HEK293 (cell line): ENCODE measurements at regions not wholly inside any gene's neighbourhood (a gene's known extent, or its start where the extent isn't known, plus 50 kb on each side); places are given as distances from the start of the nearest gene placed in this dataset.

Experiments
- CTCF ChIA-PET: fragments of 350-600 bp; formaldehyde crosslinking; extraction: SDS; loops from one replicate; lab custom pipeline; 2021; ENCODE audit warnings: antibody characterized with exemption; lab: Yijun Ruan, JAX
- POLR2A ChIA-PET: fragments of 300-600 bp; formaldehyde crosslinking; extraction: SDS; loops from one replicate; lab custom pipeline; 2020; ENCODE audit warnings: antibody characterized with exemption, inconsistent platforms; lab: Yijun Ruan, JAX
- H3K27ac ChIP-seq: fragments of 200-500 bp; sonication (Bioruptor generic); 2 replicates; pipeline ENCODE4 v1.5.1; 2014; ENCODE audit warnings: low read depth, low read length, control low read depth, inconsistent platforms; ENCODE audit errors: extremely low read depth
- H3K36me3 ChIP-seq, 2 experiments: fragments of 200-500 bp in 1 of 2; sonication (Bioruptor generic) in 1 of 2; 1 replicate in 1 of 2; 2 replicates in 1 of 2; pipeline ENCODE4 v1.5.1; 2014 to 2017; ENCODE audit warnings: inconsistent platforms in 2 of 2, low read length in 2 of 2; ENCODE audit not compliant: control insufficient read depth in 2 of 2, insufficient read depth in 1 of 2
- H3K4me1 ChIP-seq: fragments of 200-500 bp; sonication (Bioruptor generic); 2 replicates; pipeline ENCODE4 v1.5.1; 2014; ENCODE audit warnings: mild to moderate bottlenecking, low read length, inconsistent platforms; ENCODE audit not compliant: control insufficient read depth, insufficient read depth
- H3K4me3 ChIP-seq: 2 replicates; pipeline ENCODE4 v1.5.1; 2011; ENCODE audit warnings: low read depth, mild to moderate bottlenecking, control low read depth, low read length, moderate library complexity
- H3K9me3 ChIP-seq: fragments of 200-500 bp; sonication (Bioruptor generic); 2 replicates; pipeline ENCODE4 v1.5.1; 2014; ENCODE audit warnings: low read depth, low read length, inconsistent platforms; ENCODE audit not compliant: control insufficient read depth, insufficient read depth
- BCL11A ChIP-seq: fragments of 450-650 bp; formaldehyde crosslinking; IDR thresholded peaks from 2 replicates; pipeline ENCODE4 v1.5.1; 2016; ENCODE audit warnings: low read depth, missing biosample characterization, missing genetic modification characterization
- GLI2 ChIP-seq: fragments of 450-650 bp; formaldehyde crosslinking; IDR thresholded peaks from 2 replicates; pipeline ENCODE4; 2017; ENCODE audit warnings: missing biosample characterization, missing genetic modification characterization, low read depth, borderline replicate concordance
- HOXD13 ChIP-seq: sonication (generic); formaldehyde crosslinking; IDR thresholded peaks from 2 replicates; pipeline ENCODE4 v1.8.0; 2022; ENCODE audit warnings: missing genetic modification reagents, borderline replicate concordance
- KLF10 ChIP-seq: fragments of 450-650 bp; IDR thresholded peaks from 2 replicates; pipeline ENCODE4 v1.5.1; 2018; ENCODE audit warnings: missing biosample characterization, mild to moderate bottlenecking, missing genetic modification characterization
- KLF8 ChIP-seq: fragments of 450-650 bp; formaldehyde crosslinking; IDR thresholded peaks from 2 replicates; pipeline ENCODE4 v1.5.1; 2016; ENCODE audit warnings: missing biosample characterization, missing genetic modification characterization
- KLF9 ChIP-seq: fragments of 450-650 bp; formaldehyde crosslinking; IDR thresholded peaks from 2 replicates; pipeline ENCODE4 v1.5.1; 2016; ENCODE audit warnings: missing biosample characterization, missing genetic modification characterization, low read depth
- MYNN ChIP-seq: fragments of 450-650 bp; formaldehyde crosslinking; IDR thresholded peaks from 2 replicates; pipeline ENCODE4 v1.5.1; 2016; ENCODE audit warnings: missing biosample characterization, missing genetic modification characterization, borderline replicate concordance
- YY1 ChIP-seq: fragments of 450-650 bp; formaldehyde crosslinking; IDR thresholded peaks from 2 replicates; pipeline ENCODE4 v1.5.1; 2018; ENCODE audit warnings: missing biosample characterization, missing genetic modification characterization
- ZBTB17 ChIP-seq: fragments of 450-650 bp; formaldehyde crosslinking; IDR thresholded peaks from 2 replicates; pipeline ENCODE4 v1.5.1; 2016; ENCODE audit warnings: missing biosample characterization, missing genetic modification characterization
- ZBTB26 ChIP-seq: fragments of 450-650 bp; formaldehyde crosslinking; optimal IDR thresholded peaks from 2 replicates; pipeline ENCODE3; 2016; ENCODE audit warnings: missing biosample characterization, mild to moderate bottlenecking, missing genetic modification characterization
- ZNF138 ChIP-seq: fragments of 450-650 bp; formaldehyde crosslinking; IDR thresholded peaks from 2 replicates; pipeline ENCODE4 v1.5.1; 2016; ENCODE audit warnings: missing biosample characterization, missing genetic modification characterization, borderline replicate concordance
- ZNF175 ChIP-seq: fragments of 450-650 bp; formaldehyde crosslinking; IDR thresholded peaks from 2 replicates; pipeline ENCODE4 v1.5.1; 2016; ENCODE audit warnings: missing biosample characterization, missing genetic modification characterization
- ZNF202 ChIP-seq: fragments of 450-650 bp; formaldehyde crosslinking; IDR thresholded peaks from 2 replicates; pipeline ENCODE4 v1.5.1; 2016; ENCODE audit warnings: missing biosample characterization, missing genetic modification characterization, borderline replicate concordance
- ZNF274 ChIP-seq, 2 experiments: fragments of 200-500 bp in 1 of 2; fragments of 450-650 bp in 1 of 2; sonication (Bioruptor generic) in 1 of 2; formaldehyde crosslinking in 1 of 2; IDR thresholded peaks; 2 replicates each; pipeline versions ENCODE4 v1.5.1 to v1.6.1; 2014 to 2016; ENCODE audit warnings: borderline replicate concordance in 1 of 2, inconsistent platforms in 1 of 2, low read length in 1 of 2, missing biosample characterization in 1 of 2, missing genetic modification characterization in 1 of 2
- ZNF311 ChIP-seq: fragments of 450-650 bp; formaldehyde crosslinking; IDR thresholded peaks from 2 replicates; pipeline ENCODE4 v1.5.1; 2017; ENCODE audit warnings: missing biosample characterization, missing genetic modification characterization, borderline replicate concordance
- ZNF341 ChIP-seq: fragments of 450-650 bp; formaldehyde crosslinking; IDR thresholded peaks from 2 replicates; pipeline ENCODE4; 2016; ENCODE audit warnings: low read depth, missing biosample characterization, missing genetic modification characterization
- ZNF449 ChIP-seq: fragments of 450-650 bp; formaldehyde crosslinking; IDR thresholded peaks from 2 replicates; pipeline ENCODE4 v1.5.1; 2017; ENCODE audit warnings: missing biosample characterization, mild to moderate bottlenecking, missing genetic modification characterization, moderate library complexity
- ZNF473 ChIP-seq: fragments of 450-650 bp; formaldehyde crosslinking; IDR thresholded peaks from 2 replicates; pipeline ENCODE4 v1.5.1; 2017; ENCODE audit warnings: missing biosample characterization, missing genetic modification characterization
- ZNF510 ChIP-seq: fragments of 450-650 bp; formaldehyde crosslinking; IDR thresholded peaks from 2 replicates; pipeline ENCODE4 v1.5.1; 2018; ENCODE audit warnings: mild to moderate bottlenecking, missing genetic modification characterization, missing biosample characterization; ENCODE audit not compliant: insufficient replicate concordance
- ZNF529 ChIP-seq: fragments of 450-650 bp; formaldehyde crosslinking; IDR thresholded peaks from 2 replicates; pipeline ENCODE4 v1.5.1; 2017; ENCODE audit warnings: missing genetic modification characterization, missing biosample characterization; ENCODE audit not compliant: insufficient replicate concordance
- ZNF555 ChIP-seq: fragments of 450-650 bp; formaldehyde crosslinking; conservative IDR thresholded peaks from 2 replicates; pipeline ENCODE4 v1.5.1; 2017; ENCODE audit warnings: missing biosample characterization, mild to moderate bottlenecking, missing genetic modification characterization, inconsistent platforms
- ZNF560 ChIP-seq: fragments of 450-650 bp; formaldehyde crosslinking; IDR thresholded peaks from 2 replicates; pipeline ENCODE4 v1.5.1; 2017; ENCODE audit warnings: missing biosample characterization, missing genetic modification characterization, borderline replicate concordance
- ZNF623 ChIP-seq: fragments of 450-650 bp; formaldehyde crosslinking; IDR thresholded peaks from 2 replicates; pipeline ENCODE4 v1.5.1; 2016; ENCODE audit warnings: missing biosample characterization, missing genetic modification characterization
- ZNF626 ChIP-seq: fragments of 450-650 bp; sonication (Bioruptor Pico); formaldehyde crosslinking; IDR thresholded peaks from 2 replicates; pipeline ENCODE4 v1.5.1; 2018; ENCODE audit warnings: missing biosample characterization, missing genetic modification characterization, inconsistent platforms
- ZNF664 ChIP-seq: fragments of 450-650 bp; formaldehyde crosslinking; IDR thresholded peaks from 2 replicates; pipeline ENCODE4 v1.5.1; 2016; ENCODE audit warnings: missing biosample characterization, missing genetic modification characterization
- ZSCAN4 ChIP-seq: fragments of 450-650 bp; formaldehyde crosslinking; IDR thresholded peaks from 2 replicates; pipeline ENCODE4 v1.5.1; 2017; ENCODE audit warnings: missing biosample characterization, missing genetic modification characterization
- TF ChIP-seq, protein P1 (sequence below): fragments of 450-650 bp; formaldehyde crosslinking; IDR thresholded peaks from 2 replicates; pipeline ENCODE4 v1.5.1; 2016; ENCODE audit warnings: missing biosample characterization, missing genetic modification characterization, low read depth
- TF ChIP-seq, protein P2 (sequence below): fragments of 450-650 bp; formaldehyde crosslinking; IDR thresholded peaks from 2 replicates; pipeline ENCODE4 v1.5.1; 2016; ENCODE audit warnings: missing biosample characterization, missing genetic modification characterization

- ChIA-PET POLR2A (no interaction called here), CTCF (no interaction called here)
- Histone ChIP-seq H3K4me3 (no peak overlapping the region), H3K4me1 (no peaks in the 10 kb centered on the region), H3K9me3 (no peaks in the 10 kb centered on the region), H3K27ac (no peak overlapping the region), H3K36me3 (no peaks in the 10 kb centered on the region)
- TF ChIP-seq ZNF626 (tag by site-specific recombination) (no peak), ZNF449 (no peak), ZBTB26 (tag by site-specific recombination) (no peak), ZNF175 (tag by site-specific recombination) (no peak), ZNF311 (tag by site-specific recombination) (no peak), YY1 (tag by site-specific recombination) (no peak), KLF8 (tag by site-specific recombination) (no peak), ZNF510 (no peak), HOXD13 (CRISPR knock-in tag) (no peak), ZNF138 (tag by site-specific recombination) (no peak), KLF10 (no peak), ZNF529 (no peak), ZNF202 (tag by site-specific recombination) (no peak), MYNN (tag by site-specific recombination) (no peak)
- TF ChIP-seq, protein P1, sequence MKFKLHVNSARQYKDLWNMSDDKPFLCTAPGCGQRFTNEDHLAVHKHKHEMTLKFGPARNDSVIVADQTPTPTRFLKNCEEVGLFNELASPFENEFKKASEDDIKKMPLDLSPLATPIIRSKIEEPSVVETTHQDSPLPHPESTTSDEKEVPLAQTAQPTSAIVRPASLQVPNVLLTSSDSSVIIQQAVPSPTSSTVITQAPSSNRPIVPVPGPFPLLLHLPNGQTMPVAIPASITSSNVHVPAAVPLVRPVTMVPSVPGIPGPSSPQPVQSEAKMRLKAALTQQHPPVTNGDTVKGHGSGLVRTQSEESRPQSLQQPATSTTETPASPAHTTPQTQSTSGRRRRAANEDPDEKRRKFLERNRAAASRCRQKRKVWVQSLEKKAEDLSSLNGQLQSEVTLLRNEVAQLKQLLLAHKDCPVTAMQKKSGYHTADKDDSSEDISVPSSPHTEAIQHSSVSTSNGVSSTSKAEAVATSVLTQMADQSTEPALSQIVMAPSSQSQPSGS (tag by site-specific recombination) = no peak
Measured at GRCh38 chrX:5409106-5409505, 819.6 kb downstream of the NLGN4X start.

DNA sequence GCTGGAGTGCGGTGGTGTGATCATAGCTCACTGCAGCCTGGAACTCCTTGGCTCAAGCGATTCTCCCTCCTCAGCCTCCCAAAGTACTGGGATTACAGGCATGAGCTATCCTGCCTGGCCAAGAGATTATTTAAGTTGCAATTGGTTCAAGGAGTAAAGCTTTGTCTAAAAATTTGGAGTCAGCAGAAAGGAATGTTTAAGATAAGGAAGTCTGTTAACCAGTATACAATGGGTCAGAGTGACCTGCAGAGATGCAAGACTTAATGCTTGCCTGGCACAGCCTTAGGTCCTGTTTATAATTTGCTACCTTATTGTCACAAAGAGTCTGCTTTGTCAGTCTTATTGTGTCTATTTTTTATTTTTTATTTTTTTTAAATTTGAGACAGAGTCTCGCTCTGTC is 826.2 kb downstream of the NLGN4X start:
- CTCF ChIA-PET = no interaction called here
- no peaks in the 10 kb centered on the region for H3K4me1 ChIP-seq
- no peak overlapping the region for H3K27ac ChIP-seq
- no peak overlapping the region for H3K4me3 ChIP-seq
- H3K9me3 ChIP-seq = no peaks in the 10 kb centered on the region
- POLR2A ChIA-PET = no interaction called here
- H3K36me3 ChIP-seq = no peaks in the 10 kb centered on the region
- TF ChIP-seq ZSCAN4 (tag by site-specific recombination) (no peak), KLF9 (tag by site-specific recombination) (no peak), BCL11A (no peak), ZNF274 (IDR thresholded peaks at IDR 0.05; ENCODE audit: low read length) (no peak), ZNF274 (tag by site-specific recombination; IDR thresholded peaks at IDR 0.05; ENCODE audit: borderline replicate concordance) (no peak), ZNF311 (tag by site-specific recombination) (no peak), ZNF664 (tag by site-specific recombination) (no peak), ZNF560 (no peak), ZNF341 (tag by site-specific recombination) (no peak), ZNF473 (tag by site-specific recombination) (no peak), ZBTB17 (tag by site-specific recombination) (no peak), ZNF623 (no peak), GLI2 (tag by site-specific recombination) (no peak), ZNF449 (no peak), ZNF555 (tag by site-specific recombination) (no peak)
- TF ChIP-seq, protein P2, sequence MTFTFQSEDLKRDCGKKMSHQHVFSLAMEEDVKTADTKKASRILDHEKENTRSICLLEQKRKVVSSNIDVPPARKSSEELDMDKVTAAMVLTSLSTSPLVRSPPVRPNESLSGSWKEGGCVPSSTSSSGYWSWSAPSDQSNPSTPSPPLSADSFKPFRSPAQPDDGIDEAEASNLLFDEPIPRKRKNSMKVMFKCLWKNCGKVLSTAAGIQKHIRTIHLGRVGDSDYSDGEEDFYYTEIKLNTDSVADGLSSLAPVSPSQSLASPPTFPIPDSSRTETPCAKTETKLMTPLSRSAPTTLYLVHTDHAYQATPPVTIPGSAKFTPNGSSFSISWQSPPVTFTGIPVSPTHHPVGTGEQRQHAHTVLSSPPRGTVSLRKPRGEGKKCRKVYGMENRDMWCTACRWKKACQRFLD (tag by site-specific recombination) = no peak
